ENCODE measurements at regions not wholly inside any gene's neighbourhood (a gene's known extent, or its start where the extent isn't known, plus 50 kb on each side); places are given as distances from the start of the nearest gene placed in this dataset.

DNA sequence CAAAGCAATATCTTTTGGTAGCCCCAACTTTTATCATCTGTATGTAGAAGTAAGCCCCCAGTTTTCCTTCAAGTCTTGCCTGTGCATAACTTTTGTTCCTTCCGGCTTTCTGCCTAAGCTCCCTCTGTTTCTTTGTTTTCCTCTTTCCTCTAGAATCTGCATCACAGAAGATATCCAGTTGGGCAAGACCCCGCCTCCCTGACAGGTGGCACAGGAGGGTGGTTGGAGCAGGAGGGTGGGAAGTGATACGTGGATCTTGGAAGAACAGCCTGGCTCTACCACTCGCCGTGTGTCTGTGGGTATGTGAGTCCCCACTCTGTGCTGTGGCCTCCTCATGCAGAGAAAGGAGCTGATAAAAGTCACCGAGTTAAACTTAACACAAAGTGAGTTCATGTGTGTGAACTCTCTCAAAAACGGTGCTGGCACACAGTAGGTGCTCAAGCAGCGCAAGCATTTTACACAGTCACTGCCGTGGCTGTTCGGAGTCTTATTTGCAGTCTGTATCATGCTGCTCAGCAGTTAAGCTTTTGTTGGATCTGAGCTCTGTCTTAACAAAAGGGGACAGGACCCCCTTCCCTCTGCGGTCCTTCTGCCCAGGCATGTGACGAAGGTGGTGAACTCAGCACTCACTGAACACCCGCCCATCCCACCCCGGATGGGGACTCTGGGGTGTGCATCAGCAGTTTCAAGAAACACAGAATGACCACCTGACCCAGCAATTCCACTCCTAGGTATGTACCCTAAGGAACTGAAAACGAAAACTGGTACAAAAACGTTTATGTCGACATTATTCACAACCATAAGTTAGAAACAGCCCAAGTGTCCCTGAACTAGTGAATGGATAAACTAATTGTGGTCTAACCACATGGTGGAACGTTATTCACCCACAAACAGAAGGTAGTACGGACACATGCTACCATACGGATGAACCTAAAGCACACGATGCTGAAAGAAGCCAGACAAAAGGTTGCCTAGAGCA is 249.1 kb downstream of the CTTN start:
- no peak overlapping the region for H3K27ac ChIP-seq (ENCODE audit: low read depth, low read length)
- no peak for DNase-seq (ENCODE audit: insufficient read length, low spot score, missing footprints)
- TF ChIP-seq, protein P1, sequence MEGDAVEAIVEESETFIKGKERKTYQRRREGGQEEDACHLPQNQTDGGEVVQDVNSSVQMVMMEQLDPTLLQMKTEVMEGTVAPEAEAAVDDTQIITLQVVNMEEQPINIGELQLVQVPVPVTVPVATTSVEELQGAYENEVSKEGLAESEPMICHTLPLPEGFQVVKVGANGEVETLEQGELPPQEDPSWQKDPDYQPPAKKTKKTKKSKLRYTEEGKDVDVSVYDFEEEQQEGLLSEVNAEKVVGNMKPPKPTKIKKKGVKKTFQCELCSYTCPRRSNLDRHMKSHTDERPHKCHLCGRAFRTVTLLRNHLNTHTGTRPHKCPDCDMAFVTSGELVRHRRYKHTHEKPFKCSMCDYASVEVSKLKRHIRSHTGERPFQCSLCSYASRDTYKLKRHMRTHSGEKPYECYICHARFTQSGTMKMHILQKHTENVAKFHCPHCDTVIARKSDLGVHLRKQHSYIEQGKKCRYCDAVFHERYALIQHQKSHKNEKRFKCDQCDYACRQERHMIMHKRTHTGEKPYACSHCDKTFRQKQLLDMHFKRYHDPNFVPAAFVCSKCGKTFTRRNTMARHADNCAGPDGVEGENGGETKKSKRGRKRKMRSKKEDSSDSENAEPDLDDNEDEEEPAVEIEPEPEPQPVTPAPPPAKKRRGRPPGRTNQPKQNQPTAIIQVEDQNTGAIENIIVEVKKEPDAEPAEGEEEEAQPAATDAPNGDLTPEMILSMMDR (IDR thresholded peaks at IDR 0.05; ENCODE audit: extremely low read depth, low read depth, low read length): no peak
- H3K4me3 ChIP-seq (ENCODE audit: insufficient read depth, low read length): no peak overlapping the region
- no peaks in the 10 kb centered on the region for H3K9me3 ChIP-seq (ENCODE audit: low read depth, low read length)
- H4K20me1 ChIP-seq (ENCODE audit: insufficient read depth, low read length): peaks cover 12% of the 10 kb centered on the region
- H3K79me2 ChIP-seq (ENCODE audit: insufficient read depth, low read length): no peaks in the 10 kb centered on the region
- H3K4me1 ChIP-seq (ENCODE audit: insufficient read depth, low read length): no peaks in the 10 kb centered on the region
- peaks cover 3% of the 10 kb centered on the region for H3K27me3 ChIP-seq (ENCODE audit: insufficient read depth, low read length)
- no peaks in the 10 kb centered on the region for H3K36me3 ChIP-seq (ENCODE audit: insufficient read depth, low read length)
- no peak overlapping the region for H2AFZ ChIP-seq (ENCODE audit: low read length)
- no peak overlapping the region for H3K4me2 ChIP-seq (ENCODE audit: insufficient read depth, low read length)

DNA sequence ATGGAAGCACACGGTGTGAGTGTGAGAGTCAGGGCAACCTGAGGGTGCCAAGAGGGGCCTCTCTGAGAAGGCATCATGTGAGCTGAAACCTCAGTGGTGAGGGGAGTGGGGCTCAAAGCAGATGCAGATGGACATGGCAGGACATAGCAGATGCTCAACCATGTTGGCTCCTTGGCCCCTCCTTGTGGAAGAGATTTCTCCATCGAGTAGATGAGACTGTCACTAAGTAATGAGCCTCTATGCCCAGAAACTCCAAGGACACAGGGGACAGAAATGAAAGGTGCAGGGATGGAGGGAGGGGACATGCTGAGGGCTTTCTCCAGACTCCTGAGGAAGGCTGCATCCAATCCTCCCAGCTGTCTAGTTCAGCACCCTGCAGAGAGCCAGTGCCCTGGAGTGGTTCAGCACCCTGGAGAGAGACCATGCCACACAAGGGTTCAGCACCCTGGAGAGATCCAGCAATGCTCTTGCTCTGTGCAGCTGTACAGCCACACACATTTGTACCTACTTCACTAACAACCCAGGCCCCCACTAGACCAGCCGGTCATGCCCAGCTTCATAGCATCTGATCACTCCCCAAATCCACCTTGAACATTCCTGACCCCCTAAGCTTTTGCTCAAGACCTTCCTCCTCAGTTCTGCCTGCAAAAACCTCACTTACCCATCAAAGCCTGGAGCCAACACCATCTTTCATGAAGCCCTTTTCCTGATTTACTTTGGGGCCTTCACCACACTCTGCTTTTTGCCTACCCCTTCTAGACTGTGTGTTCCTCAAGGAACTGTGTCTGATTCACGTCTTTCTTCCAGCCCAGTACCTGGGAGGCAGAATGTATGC is 252.0 kb downstream of the CTTN start:
- H3K9me3 ChIP-seq (ENCODE audit: low read depth, low read length): no peaks in the 10 kb centered on the region
- no peak overlapping the region for H2AFZ ChIP-seq (ENCODE audit: low read length)
- peak; percentile 98 for DNase-seq (ENCODE audit: insufficient read length, low spot score, missing footprints)

DNA sequence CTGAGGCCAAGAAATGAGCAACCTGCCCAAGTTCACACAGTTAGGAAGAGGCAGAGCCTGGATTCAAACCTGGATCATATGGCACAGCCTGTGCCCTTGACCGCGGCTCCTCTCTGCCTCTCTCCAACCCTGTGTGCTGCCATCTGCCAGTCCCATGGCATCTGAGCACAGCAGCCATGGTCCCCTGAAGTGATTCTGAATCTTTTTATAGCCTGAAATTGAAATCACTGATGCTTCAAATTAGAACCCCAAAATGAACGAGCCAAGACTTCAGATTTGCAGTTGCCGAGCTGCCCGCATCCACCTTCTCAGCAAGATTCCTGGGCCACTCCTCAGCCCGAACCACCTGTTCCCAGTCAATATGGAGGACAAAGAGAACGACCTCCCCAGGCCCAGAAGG is 252.7 kb downstream of the CTTN start:
- no peak overlapping the region for H3K4me3 ChIP-seq (ENCODE audit: insufficient read depth, low read length)
- H4K20me1 ChIP-seq (ENCODE audit: insufficient read depth, low read length): peaks cover 12% of the 10 kb centered on the region
- no peaks in the 10 kb centered on the region for H3K79me2 ChIP-seq (ENCODE audit: insufficient read depth, low read length)
- peak; percentile 11 for DNase-seq (ENCODE audit: insufficient read length, low spot score, missing footprints)
- no peak overlapping the region for H3K27ac ChIP-seq (ENCODE audit: low read depth, low read length)
- no peaks in the 10 kb centered on the region for H3K27me3 ChIP-seq (ENCODE audit: insufficient read depth, low read length)
- H3K4me1 ChIP-seq (ENCODE audit: insufficient read depth, low read length): no peaks in the 10 kb centered on the region
- H3K9me3 ChIP-seq (ENCODE audit: low read depth, low read length): no peaks in the 10 kb centered on the region
- H3K36me3 ChIP-seq (ENCODE audit: insufficient read depth, low read length): no peaks in the 10 kb centered on the region
- H2AFZ ChIP-seq (ENCODE audit: low read length): no peak overlapping the region
- TF ChIP-seq, protein P1 (IDR thresholded peaks at IDR 0.05; ENCODE audit: extremely low read depth, low read depth, low read length): no peak
- no peak overlapping the region for H3K4me2 ChIP-seq (ENCODE audit: insufficient read depth, low read length)

More for the DNA sequence above, 252.0 kb downstream of the CTTN start:
- H3K4me2 ChIP-seq (ENCODE audit: insufficient read depth, low read length): no peak overlapping the region
- no peaks in the 10 kb centered on the region for H3K79me2 ChIP-seq (ENCODE audit: insufficient read depth, low read length)
- no peak overlapping the region for H3K27ac ChIP-seq (ENCODE audit: low read depth, low read length)
- no peaks in the 10 kb centered on the region for H3K36me3 ChIP-seq (ENCODE audit: insufficient read depth, low read length)
- TF ChIP-seq, protein P1 (IDR thresholded peaks at IDR 0.05; ENCODE audit: extremely low read depth, low read depth, low read length): no peak
- no peaks in the 10 kb centered on the region for H3K4me1 ChIP-seq (ENCODE audit: insufficient read depth, low read length)
- H3K4me3 ChIP-seq (ENCODE audit: insufficient read depth, low read length): no peak overlapping the region
- no peaks in the 10 kb centered on the region for H3K27me3 ChIP-seq (ENCODE audit: insufficient read depth, low read length)
- H4K20me1 ChIP-seq (ENCODE audit: insufficient read depth, low read length): peaks cover 12% of the 10 kb centered on the region

All from osteoblast (primary cell).